ENCODE measurements at regions not wholly inside any gene's neighbourhood (a gene's known extent, or its start where the extent isn't known, plus 50 kb on each side); places are given as distances from the start of the nearest gene placed in this dataset.
A peak's percentile ranks its signal among the peaks of the same experiment; 100 is the strongest.

- no peak for DNase-seq (ENCODE audit: low spot score)
Observed at GRCh38 chr13:34116651-34117050, 298.7 kb downstream of the RFC3 start.

- no peak for DNase-seq (ENCODE audit: low spot score)
Observed at GRCh38 chr13:34124666-34125306, 306.8 kb downstream of the RFC3 start.

- no peak for DNase-seq (ENCODE audit: low spot score)
Observed at GRCh38 chr13:34127523-34127922, 309.6 kb downstream of the RFC3 start.

- no peak for DNase-seq (ENCODE audit: low spot score)
Observed at GRCh38 chr13:34128661-34129060, 310.7 kb downstream of the RFC3 start.

GRCh38 chr13:34129436-34129835, 311.5 kb downstream of the RFC3 start:
- DNase-seq (ENCODE audit: low spot score), result no peak

- DNase-seq (ENCODE audit: low spot score), result no peak
Observed at GRCh38 chr13:34137200-34137599, 319.3 kb downstream of the RFC3 start.

- no peak for DNase-seq (ENCODE audit: low spot score)
Observed at GRCh38 chr13:34139660-34140227, 321.8 kb downstream of the RFC3 start.

GRCh38 chr13:34143637-34144036, 325.7 kb downstream of the RFC3 start:
- DNase-seq (ENCODE audit: low spot score), result no peak

- DNase-seq (ENCODE audit: low spot score), result no peak
Observed at GRCh38 chr13:34144142-34144541, 326.2 kb downstream of the RFC3 start.

- no peak for DNase-seq (ENCODE audit: low spot score)
Observed at GRCh38 chr13:34145061-34145460, 327.1 kb downstream of the RFC3 start.

- DNase-seq (ENCODE audit: low spot score), result no peak
Observed at GRCh38 chr13:34148359-34148758, 330.4 kb downstream of the RFC3 start.

- DNase-seq (ENCODE audit: low spot score), result no peak
Observed at GRCh38 chr13:34151885-34152284, 333.9 kb downstream of the RFC3 start.

- DNase-seq (ENCODE audit: low spot score), result no peak
Observed at GRCh38 chr13:34152409-34152808, 334.5 kb downstream of the RFC3 start.

- no peak for DNase-seq (ENCODE audit: low spot score)
Observed at GRCh38 chr13:34152996-34153395, 335.0 kb downstream of the RFC3 start.

- DNase-seq (ENCODE audit: low spot score), result no peak
Observed at GRCh38 chr13:34153428-34154180, 335.7 kb downstream of the RFC3 start.

- no peak for DNase-seq (ENCODE audit: low spot score)
Observed at GRCh38 chr13:34155931-34156607, 338.1 kb downstream of the RFC3 start.

- peak; percentile 64 for DNase-seq (ENCODE audit: low spot score)
Observed at GRCh38 chr13:34156841-34157365, 339.0 kb downstream of the RFC3 start.

- no peak for DNase-seq (ENCODE audit: low spot score)
Observed at GRCh38 chr13:34159946-34160345, 342.0 kb downstream of the RFC3 start.

GRCh38 chr13:34161931-34162543, 344.1 kb downstream of the RFC3 start:
- no peak for DNase-seq (ENCODE audit: low spot score)

- no peak for DNase-seq (ENCODE audit: low spot score)
Observed at GRCh38 chr13:34162544-34162933, 344.6 kb downstream of the RFC3 start.

GRCh38 chr13:34164582-34164981, 346.6 kb downstream of the RFC3 start:
- DNase-seq (ENCODE audit: low spot score), result no peak

- DNase-seq (ENCODE audit: low spot score), result no peak
Observed at GRCh38 chr13:34165158-34165557, 347.2 kb downstream of the RFC3 start.

Measured in iPS-NIHi11 (cell line).